ENCODE measurements at regions not wholly inside any gene's neighbourhood (a gene's known extent, or its start where the extent isn't known, plus 50 kb on each side); places are given as distances from the start of the nearest gene placed in this dataset.

GRCh38 chr20:40738976-40739375, 49.9 kb upstream of the MAFB start:
- DNase-seq (ENCODE audit: low read depth), result no peak

DNA sequence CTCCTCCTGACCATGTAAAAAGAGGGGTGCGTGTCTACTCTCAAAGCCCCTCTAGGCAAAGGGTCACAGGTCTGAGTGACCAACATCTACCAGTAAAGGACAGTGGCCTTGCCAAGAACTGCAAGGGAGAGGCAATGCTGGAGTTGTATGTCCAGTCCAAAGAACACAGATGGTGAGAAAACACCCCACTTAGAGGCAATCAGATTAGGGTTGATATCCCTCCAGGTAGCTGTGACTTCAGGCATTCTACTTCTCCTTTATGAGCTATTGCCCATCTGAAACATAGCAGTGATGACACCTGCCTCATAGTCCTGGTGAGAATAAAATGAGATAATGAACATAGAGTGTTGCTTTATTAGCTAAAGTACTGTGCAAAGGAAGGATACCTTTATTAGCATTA, 50.8 kb upstream of the MAFB start:
- no peak for DNase-seq (ENCODE audit: low read depth)

DNA sequence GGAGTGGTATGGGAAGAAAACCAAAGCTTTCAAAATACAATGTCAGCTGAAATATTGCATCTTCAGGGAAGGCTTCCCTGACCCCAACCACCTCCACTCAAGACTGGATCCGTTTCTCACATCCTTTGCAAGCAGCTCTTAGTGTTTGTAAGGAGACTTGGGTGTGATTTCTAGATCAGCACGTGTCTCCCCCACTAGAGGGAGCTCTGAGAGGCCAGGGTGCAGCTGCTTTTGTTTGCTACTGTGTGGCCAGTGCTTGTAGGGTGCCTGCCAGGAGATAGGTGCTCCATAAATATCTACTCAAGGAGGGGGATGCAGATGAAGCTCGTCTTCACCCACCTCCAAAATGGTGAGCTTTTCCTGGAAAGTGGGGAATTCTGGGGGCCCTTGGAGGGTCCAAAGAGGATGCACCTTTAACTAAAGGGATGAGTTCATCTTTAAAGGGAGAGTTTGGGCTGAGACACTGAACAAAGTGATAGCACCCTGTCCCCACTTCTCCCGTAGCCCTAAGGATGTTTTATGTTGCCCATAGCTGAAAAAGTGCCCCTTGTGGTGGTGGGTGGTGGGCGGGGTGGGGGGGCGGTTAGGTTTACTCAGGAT, 52.6 kb upstream of the MAFB start:
- DNase-seq (ENCODE audit: low read depth), result no peak

DNA sequence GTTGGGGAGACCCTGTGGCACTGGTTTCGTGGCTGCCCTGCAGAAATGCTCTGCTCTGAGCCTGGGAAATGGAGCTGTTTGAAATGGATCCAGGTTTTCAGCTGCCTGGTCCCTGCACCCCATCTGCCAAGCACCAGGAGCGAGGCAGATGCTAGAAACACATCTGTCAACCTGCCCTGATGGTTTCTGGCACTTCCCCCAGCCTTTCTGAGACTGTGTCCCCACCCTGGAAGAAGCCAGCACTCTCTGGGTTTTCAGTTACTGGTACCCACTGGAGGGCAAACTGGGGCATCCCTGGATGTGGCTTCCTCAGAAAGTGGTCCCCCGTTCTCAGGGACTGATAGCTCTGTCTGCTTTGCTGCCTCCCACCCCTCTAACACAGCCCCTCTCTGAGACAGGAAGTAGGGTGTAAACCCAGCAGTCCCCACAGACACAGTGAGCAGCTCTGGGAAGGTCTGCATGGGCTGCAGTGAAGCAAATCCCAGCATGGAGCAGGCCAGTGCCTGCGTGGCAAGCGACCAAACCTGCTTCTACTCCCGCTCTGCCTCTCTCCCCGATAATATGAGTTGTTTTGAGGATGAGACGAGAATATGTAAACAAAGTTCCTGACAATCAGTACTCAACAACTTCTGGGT, 54.2 kb upstream of the MAFB start:
- DNase-seq (ENCODE audit: low read depth), result no peak

GRCh38 chr20:40744072-40744817, 55.2 kb upstream of the MAFB start:
- DNase-seq (ENCODE audit: low read depth), result no peak

- DNase-seq (ENCODE audit: low read depth), result no peak
Measured at GRCh38 chr20:40744818-40745175, 55.8 kb upstream of the MAFB start.

DNA sequence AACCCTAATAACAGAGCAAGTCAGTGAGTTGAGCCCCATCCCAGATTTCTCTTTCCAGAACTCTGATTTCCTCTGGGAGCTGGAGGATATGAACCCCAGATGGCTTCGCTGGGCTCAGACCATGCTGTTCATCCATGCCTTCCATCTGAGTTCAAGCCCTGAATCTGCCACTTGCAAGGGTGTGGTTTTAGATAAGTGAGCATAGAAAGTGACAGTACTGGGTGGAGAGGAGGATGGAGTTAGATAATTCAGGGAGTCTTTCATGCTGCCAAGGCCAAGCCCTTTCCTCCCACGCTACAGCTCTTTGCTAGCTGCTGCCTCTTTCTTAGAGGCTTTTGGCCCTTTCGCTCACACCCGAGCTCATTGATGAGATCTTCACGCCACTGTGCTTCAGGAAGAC, 57.2 kb upstream of the MAFB start:
- no peak for DNase-seq (ENCODE audit: low read depth)

GRCh38 chr20:40748182-40748581, 59.1 kb upstream of the MAFB start:
- no peak for DNase-seq (ENCODE audit: low read depth)

- DNase-seq (ENCODE audit: low read depth), result no peak
Measured at GRCh38 chr20:40749985-40750506, 61.0 kb upstream of the MAFB start.

DNA sequence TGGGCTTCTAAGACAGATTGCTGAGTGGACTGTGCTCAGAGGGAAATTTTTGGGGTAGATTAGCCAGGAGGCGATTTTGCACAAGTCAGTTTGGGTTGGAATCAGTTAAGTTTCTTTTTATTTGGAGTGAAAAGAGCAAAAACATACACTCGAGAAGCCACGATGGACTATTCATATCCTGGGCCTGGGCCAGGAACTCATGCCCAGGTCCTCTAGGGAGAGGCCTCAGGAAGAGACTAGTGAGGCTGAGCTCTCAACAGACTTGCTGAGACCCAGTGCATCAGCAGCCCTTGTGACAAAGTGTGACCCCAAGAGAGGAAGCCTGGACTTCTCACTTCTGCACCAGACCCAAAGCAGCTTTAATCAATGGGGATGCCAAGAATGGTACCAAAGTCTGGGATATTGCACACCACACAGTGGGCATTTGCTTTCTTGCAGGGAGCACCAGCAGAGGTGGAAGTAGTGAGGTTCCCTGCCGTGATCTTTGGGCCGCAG, 61.6 kb upstream of the MAFB start:
- no peak for DNase-seq (ENCODE audit: low read depth)

- DNase-seq (ENCODE audit: low read depth), result no peak
Measured at GRCh38 chr20:40753472-40753871, 64.4 kb upstream of the MAFB start.

DNA sequence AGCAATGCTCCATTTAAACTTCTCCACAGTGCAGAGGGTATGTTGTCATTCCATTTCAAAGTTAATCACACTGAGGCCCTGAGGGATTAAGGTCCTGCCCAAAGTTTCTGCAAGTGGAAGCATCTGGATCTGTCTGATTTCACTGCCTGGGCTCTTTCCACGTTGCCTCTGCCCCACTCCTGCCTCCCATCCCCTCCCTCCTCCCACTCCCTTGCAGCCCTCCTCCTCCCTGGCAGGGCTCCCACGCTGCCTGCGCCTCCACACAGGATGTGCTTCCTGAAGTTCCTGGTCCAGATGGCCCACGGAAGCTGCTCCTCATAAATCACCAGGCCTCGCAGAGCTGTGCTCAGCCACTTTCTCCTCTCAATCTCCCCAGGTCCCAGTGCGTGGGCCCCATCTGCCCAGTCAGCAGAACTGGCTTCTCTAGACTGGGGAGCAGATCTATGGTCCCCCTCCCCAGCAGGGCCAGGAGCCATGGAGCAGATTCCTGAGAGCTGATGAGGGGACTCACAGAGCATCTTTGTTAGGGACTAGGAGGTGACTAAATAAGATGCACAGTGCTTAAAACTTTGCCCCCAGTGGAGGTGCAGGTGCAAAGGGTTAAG, 65.4 kb upstream of the MAFB start:
- no peak for DNase-seq (ENCODE audit: low read depth)

- no peak for DNase-seq (ENCODE audit: low read depth)
Measured at GRCh38 chr20:40757087-40757486, 68.1 kb upstream of the MAFB start.

DNA sequence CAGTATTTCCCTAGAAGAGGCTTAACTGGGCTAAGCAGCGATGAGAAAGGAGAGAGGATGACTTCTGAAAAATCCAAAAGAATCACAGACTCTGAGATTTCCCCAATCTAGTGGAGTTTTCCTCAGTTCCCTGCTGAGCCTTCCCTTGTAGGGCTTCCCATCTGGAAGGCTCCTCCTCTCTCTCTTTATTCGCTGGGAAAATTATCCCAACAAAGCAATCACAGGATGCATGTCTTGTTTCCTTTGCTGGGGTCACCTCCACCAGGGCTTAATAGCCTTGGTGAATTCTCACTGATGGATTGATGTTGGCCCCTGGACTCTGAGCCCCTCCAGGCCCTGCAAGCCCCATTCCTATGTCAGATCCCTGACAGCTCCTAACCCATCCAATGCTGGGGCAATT, 69.8 kb upstream of the MAFB start:
- DNase-seq (ENCODE audit: low read depth), result no peak

DNA sequence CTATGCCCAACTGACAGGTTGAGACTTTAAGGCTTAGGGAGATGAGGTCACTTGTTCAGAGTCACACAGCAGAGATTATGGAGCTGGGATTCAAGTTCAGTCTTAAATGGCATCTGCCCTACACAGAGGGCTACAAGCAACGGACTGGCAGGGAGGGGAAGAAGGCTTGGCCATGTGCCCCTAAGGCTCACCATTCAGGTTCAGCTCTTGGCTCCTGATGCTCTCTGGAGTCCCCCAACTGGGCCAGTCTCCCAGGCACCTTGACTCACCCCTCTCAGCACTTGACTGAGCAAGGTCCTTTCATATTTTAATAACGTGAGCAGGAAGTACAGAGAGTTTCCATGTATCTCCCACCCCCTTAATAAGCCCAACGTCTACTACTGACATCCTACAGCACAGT, 71.4 kb upstream of the MAFB start:
- DNase-seq (ENCODE audit: low read depth), result no peak

- no peak for DNase-seq (ENCODE audit: low read depth)
Measured at GRCh38 chr20:40763646-40764295, 74.7 kb upstream of the MAFB start.

DNA sequence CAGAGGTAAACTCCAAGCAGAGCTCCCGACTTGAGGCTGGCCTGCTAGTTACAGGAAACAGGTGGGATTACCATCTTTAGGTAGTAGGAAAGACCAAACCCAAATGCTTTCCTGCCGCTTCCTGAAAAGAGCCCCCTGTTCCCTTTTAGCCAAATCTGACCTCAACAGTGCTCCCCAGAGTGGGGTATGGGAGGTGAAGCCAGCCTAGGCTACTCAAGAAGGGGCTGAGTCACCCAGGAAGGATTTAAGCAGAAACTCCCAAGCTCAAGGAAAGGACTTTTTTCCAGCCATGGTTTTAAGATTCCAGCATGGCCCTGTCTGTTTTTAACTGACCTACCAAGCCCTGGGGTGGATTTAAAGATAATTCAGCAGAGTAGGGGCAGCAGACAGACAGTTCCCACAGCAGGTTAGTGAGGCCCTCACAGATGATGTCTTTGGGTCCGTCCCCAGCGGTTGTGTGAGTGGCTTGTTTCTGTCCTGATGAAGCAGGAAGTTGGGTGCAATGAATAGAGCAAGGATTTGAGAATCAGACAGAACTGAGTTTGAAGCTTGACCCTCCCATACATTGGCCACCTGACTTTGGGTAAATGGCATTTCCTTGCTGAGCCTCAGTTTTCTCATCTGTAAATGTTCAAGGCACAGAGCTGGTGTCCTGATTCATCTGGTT, 76.9 kb upstream of the MAFB start:
- no peak for DNase-seq (ENCODE audit: low read depth)

DNA sequence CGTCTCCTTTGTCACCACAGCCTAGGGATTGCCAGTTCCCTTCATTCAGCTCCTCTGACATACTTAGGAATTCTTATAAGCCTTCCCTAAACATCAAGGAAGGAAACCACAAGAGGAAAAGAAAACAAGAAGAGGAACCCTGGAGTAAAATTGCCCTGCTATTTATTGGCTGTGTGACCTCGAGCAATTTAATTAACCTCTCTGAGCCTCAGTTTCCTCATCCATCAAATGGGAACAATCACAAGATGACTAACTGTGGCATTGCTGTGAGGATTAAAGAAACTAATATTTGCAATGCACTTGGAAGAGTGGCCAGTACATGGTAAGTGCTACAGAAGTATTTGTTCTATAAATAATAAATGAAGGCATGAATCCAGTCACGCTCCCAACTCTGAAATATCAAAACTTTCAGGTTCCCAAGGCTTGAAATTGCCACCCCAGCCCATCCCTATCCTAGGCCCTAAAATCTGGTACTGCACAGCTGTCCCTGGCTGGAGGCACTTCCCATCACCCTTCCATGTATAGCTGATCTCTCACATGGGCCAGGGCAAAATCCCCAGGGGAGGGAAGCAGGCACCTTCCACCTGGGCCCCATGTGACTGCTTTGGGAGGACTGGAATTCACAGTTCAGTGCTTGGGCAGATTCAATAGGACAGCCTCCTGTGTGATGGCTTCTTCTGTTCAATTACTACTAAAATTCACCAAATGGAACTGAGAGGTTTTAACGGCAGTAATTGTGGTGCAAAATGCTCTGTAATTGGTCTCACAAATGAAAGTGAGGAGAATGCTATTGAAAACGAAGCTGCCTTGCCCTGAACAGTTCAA, 78.0 kb upstream of the MAFB start:
- DNase-seq (ENCODE audit: low read depth), result no peak

DNA sequence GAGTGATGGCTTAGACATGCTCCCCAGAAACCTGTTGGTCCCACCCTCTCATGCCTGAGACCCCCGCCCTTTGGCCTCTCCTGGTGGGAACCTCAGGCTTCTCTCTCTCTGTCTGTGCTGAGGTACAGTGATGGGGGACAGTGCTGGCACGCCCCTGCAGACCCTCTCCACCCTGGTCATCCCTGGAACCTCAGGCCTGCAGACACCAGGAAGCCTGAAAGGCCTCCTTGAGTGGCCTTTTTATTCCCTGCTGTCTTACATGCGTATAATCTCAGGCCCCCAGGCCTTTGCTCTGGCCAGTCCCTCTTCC, 78.5 kb upstream of the MAFB start:
- DNase-seq (ENCODE audit: low read depth), result no peak

- no peak for DNase-seq (ENCODE audit: low read depth)
Measured at GRCh38 chr20:40768105-40768504, 79.1 kb upstream of the MAFB start.

DNA sequence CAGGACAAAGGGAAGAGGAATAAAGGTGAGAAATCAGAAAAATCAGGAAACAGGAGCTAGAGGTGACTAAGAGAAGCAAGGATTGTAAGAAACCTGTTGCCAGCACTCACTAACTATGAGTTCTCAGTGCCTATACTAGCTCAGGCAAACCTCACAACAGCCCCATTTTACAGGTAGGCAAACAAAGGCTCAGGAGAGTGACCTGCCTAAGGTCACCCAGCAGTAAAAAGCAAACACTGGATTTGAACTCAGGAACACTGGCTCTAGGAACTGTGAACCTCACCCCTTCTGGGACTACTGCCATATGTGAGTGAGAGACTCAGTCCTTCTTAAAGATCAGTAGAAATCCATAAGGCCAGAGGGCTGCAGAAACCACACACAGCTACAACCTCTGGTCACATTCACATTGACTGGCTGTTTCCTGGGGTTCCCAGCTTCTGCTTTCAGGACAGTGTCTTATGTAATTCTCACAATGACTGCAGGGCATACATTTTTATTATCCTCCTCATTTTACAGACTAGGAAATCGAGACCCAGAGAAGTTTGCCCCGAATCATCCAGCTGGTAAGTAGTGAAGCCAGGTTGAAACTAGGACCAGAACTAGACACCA, 80.7 kb upstream of the MAFB start:
- no peak for DNase-seq (ENCODE audit: low read depth)

All from stimulated activated CD8-positive, alpha-beta memory T cell treated with anti-CD3 and anti-CD28 coated beads, Interleukin-12 subunit alpha, Interleukin-12 subunit beta, amount 100 ng/mL, for 1 hour (primary cell).